Hepatocyte (in vitro differentiated cells): ENCODE measurements at regions not wholly inside any gene's neighbourhood (a gene's known extent, or its start where the extent isn't known, plus 50 kb on each side); places are given as distances from the start of the nearest gene placed in this dataset.

Source experiments
- DNase-seq: peaks from one replicate; pipeline ENCODE4 v3.0.0-alpha.2; 2016; ENCODE audit warnings: low spot score
- H2AFZ ChIP-seq: fragments of 200-600 bp; sonication (generic); 2 replicates; pipeline ENCODE4 v1.6.0; 2016; ENCODE audit warnings: antibody characterized with exemption, mild to moderate bottlenecking
- H3K27ac ChIP-seq: fragments of 200-600 bp; sonication (generic); 2 replicates; pipeline ENCODE4 v1.5.1; 2016; ENCODE audit warnings: mild to moderate bottlenecking
- H3K27me3 ChIP-seq: fragments of 200-600 bp; sonication (generic); 2 replicates; pipeline ENCODE4 v1.6.1; 2016
- H3K36me3 ChIP-seq: fragments of 200-600 bp; sonication (generic); replicated peaks from 2 replicates; pipeline ENCODE4 v1.5.1; 2016; ENCODE audit warnings: low read depth; ENCODE audit not compliant: insufficient read depth
- H3K4me1 ChIP-seq: fragments of 200-600 bp; sonication (generic); 2 replicates; pipeline ENCODE4 v1.5.1; 2016; ENCODE audit warnings: mild to moderate bottlenecking, moderate library complexity; ENCODE audit not compliant: insufficient read depth
- H3K4me2 ChIP-seq: fragments of 200-600 bp; sonication (generic); 2 replicates; pipeline ENCODE4 v1.6.0; 2016
- H3K4me3 ChIP-seq: fragments of 200-600 bp; sonication (generic); 2 replicates; pipeline ENCODE4 v1.5.1; 2016; ENCODE audit warnings: mild to moderate bottlenecking
- H3K79me2 ChIP-seq: fragments of 200-600 bp; sonication (generic); 2 replicates; pipeline ENCODE4 v1.6.0; 2017; ENCODE audit warnings: mild to moderate bottlenecking
- H3K9me2 ChIP-seq: fragments of 200-600 bp; sonication (generic); replicated peaks from 2 replicates; pipeline ENCODE4 v1.6.0; 2017; ENCODE audit warnings: mild to moderate bottlenecking; ENCODE audit not compliant: insufficient read depth
- H3K9me3 ChIP-seq: fragments of 200-600 bp; sonication (generic); 2 replicates; pipeline ENCODE4 v1.5.1; 2016; ENCODE audit warnings: low read depth, mild to moderate bottlenecking
- H4K20me1 ChIP-seq: fragments of 200-600 bp; sonication (generic); 2 replicates; pipeline ENCODE4 v1.6.0; 2016; ENCODE audit warnings: mild to moderate bottlenecking; ENCODE audit not compliant: insufficient read depth, poor library complexity, severe bottlenecking
- CTCF ChIP-seq: fragments of 200-600 bp; sonication (generic); IDR thresholded peaks from 2 replicates; pipeline ENCODE4 v1.5.1; 2016; ENCODE audit warnings: antibody characterized with exemption, mild to moderate bottlenecking; ENCODE audit not compliant: poor library complexity
- EZH2 ChIP-seq: fragments of 200-600 bp; sonication (generic); IDR thresholded peaks from 2 replicates; pipeline ENCODE4 v1.6.1; 2016; ENCODE audit warnings: antibody characterized with exemption, mild to moderate bottlenecking, borderline replicate concordance
- EZH2phosphoT487 ChIP-seq: fragments of 200-600 bp; sonication (generic); IDR thresholded peaks from one replicate; pipeline ENCODE4 v1.6.1; 2018; ENCODE audit warnings: antibody characterized with exemption, mild to moderate bottlenecking, low read depth, moderate library complexity; ENCODE audit not compliant: unreplicated experiment, severe bottlenecking
- WGBS: methylation state at CpG from one replicate; pipeline ENCODE4 v1.1.6; 2016; ENCODE audit warnings: low lambda C conversion rate; ENCODE audit errors: missing lambda C conversion rate; 5-methylcytosine and 5-hydroxymethylcytosine counted together

GRCh38 chr18:78321402-78321801 is 658.2 kb upstream of the SALL3 start:
- 85% methylated on average over 6 of the region's 6 CpGs for WGBS

GRCh38 chr18:78323453-78324197 is 656.0 kb upstream of the SALL3 start:
- no peaks in the 10 kb centered on the region for H3K79me2 ChIP-seq
- no peak overlapping the region for H3K4me2 ChIP-seq
- 79% methylated on average over 14 of the region's 14 CpGs for WGBS
- H3K4me1 ChIP-seq, result no peaks in the 10 kb centered on the region
- H3K27ac ChIP-seq, result no peak overlapping the region
- no peaks in the 10 kb centered on the region for H3K36me3 ChIP-seq
- H4K20me1 ChIP-seq, result no peaks in the 10 kb centered on the region
- H3K9me2 ChIP-seq, result no peaks in the 10 kb centered on the region
- no peak overlapping the region for H2AFZ ChIP-seq
- H3K27me3 ChIP-seq, result no peaks in the 10 kb centered on the region
- no peaks in the 10 kb centered on the region for H3K9me3 ChIP-seq
- DNase-seq, result no peak
- H3K4me3 ChIP-seq, result no peak overlapping the region
- TF ChIP-seq EZH2phosphoT487, result no peak
- no peak for TF ChIP-seq EZH2
- TF ChIP-seq CTCF, result no peak

More at GRCh38 chr18:78321402-78321801, 658.2 kb upstream of the SALL3 start:
- TF ChIP-seq EZH2phosphoT487, result no peak
- no peak for TF ChIP-seq CTCF
- TF ChIP-seq EZH2, result no peak
- Histone ChIP-seq H4K20me1 (no peaks in the 10 kb centered on the region), H3K9me2 (no peaks in the 10 kb centered on the region), H3K4me3 (no peak overlapping the region), H3K27ac (no peak overlapping the region), H2AFZ (no peak overlapping the region), H3K79me2 (no peaks in the 10 kb centered on the region), H3K4me2 (no peak overlapping the region), H3K4me1 (no peaks in the 10 kb centered on the region), H3K9me3 (no peaks in the 10 kb centered on the region), H3K27me3 (no peaks in the 10 kb centered on the region), H3K36me3 (no peaks in the 10 kb centered on the region)
- DNase-seq, result no peak

GRCh38 chr18:78327643-78328042 is 652.0 kb upstream of the SALL3 start:
- H4K20me1 ChIP-seq, result no peaks in the 10 kb centered on the region
- no peaks in the 10 kb centered on the region for H3K4me1 ChIP-seq
- no peak overlapping the region for H3K4me3 ChIP-seq
- DNase-seq, result no peak
- H2AFZ ChIP-seq, result no peak overlapping the region
- no peak overlapping the region for H3K4me2 ChIP-seq
- H3K27me3 ChIP-seq, result no peaks in the 10 kb centered on the region
- 94% methylated on average over 8 of the region's 8 CpGs for WGBS
- no peak overlapping the region for H3K27ac ChIP-seq
- no peaks in the 10 kb centered on the region for H3K9me2 ChIP-seq
- no peaks in the 10 kb centered on the region for H3K36me3 ChIP-seq
- no peaks in the 10 kb centered on the region for H3K9me3 ChIP-seq
- TF ChIP-seq CTCF, result no peak
- no peak for TF ChIP-seq EZH2
- TF ChIP-seq EZH2phosphoT487, result no peak
- H3K79me2 ChIP-seq, result no peaks in the 10 kb centered on the region
